DMS53 treated with DMSO at 0.1 percent for 48 hours (cell line): ENCODE measurements at regions not wholly inside any gene's neighbourhood (a gene's known extent, or its start where the extent isn't known, plus 50 kb on each side); places are given as distances from the start of the nearest gene placed in this dataset.

Experiments used
- DNase-seq: peaks from one replicate; lab custom pipeline; 2025; ENCODE audit not compliant: unreplicated experiment; lab: John Stamatoyannopoulos, UW

GRCh38 chr12:64931321-64931720, 106.9 kb downstream of the TBC1D30 start:
- no peak for DNase-seq

DNA sequence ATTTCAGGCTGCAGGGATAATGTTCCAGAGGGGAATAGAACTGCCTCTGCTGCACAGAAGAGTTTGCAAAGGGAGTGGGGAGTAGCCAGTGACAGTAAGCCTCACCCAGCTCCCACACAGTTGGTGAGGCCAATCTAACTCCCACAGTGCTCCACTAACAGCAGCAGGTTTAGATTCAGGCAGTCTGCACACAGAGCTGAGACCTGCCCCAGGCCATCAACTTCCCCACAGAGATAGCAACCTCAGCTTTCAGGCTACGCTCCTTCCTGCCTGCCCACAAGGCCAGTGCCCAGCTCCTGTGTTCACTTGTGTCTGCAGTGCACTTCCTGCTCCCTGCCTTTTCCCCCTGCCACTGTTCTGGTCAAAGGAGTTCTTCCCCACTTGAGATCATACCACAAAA, 107.5 kb downstream of the TBC1D30 start:
- no peak for DNase-seq

DNA sequence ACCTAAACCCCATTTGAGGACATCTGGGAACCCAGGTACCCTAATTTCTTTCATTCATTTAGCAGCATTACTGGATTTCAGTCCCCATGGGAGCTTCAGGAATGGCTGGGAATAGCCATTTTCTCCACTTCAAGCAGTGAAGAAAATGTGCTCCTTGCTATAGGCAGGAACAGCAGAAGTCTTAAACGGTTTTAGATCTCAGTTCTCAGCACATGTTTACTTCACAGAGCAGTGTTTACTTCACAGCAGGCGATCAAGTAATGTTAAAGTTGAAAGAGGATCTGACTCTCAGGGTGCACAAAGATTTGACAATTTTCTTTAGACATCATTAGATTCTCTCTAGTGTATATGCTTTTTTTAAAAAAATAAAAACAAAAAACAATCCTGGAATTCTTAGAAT, 109.3 kb downstream of the TBC1D30 start:
- DNase-seq: no peak

- DNase-seq: no peak
Observed at GRCh38 chr12:64937452-64937851, 113.0 kb downstream of the TBC1D30 start.

DNA sequence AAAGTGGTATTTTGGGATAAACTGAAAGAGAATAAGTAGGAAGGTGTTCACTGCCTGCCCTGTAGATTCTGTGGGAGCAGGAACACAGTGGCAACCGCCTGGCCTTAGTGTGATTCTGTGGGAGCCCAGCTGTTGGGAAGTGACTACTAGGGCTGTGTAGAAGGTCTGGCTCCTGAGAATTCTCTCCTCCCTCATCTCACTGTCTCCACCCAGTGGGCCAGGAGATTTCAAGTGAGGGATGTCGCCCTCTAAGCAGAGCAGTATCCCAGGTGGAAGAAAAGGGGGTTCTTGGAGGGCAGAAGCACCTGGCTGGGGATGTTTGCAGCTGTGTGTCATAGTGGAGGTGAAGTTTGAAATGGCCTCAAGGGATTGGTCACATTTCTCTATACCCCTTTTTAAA, 113.7 kb downstream of the TBC1D30 start:
- no peak for DNase-seq

DNA sequence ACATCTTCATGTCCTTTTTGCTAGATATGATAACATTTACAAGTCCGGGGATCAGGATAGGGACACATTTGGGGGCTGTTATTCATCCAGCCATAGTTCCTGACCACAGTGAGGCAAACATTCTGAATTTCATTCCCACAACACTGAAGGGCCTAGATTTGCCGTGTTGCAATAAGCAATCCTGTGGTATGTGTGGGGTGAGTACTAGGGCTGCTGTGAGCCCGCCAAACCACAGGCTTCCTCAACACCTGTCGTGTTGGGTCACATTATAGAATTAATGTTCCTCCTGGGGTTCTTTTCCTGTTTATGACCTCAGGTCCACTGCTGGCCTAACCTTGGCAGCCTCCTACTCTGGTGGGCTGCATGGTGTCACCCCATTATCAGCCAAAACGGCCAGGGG, 119.2 kb downstream of the TBC1D30 start:
- DNase-seq: no peak

DNA sequence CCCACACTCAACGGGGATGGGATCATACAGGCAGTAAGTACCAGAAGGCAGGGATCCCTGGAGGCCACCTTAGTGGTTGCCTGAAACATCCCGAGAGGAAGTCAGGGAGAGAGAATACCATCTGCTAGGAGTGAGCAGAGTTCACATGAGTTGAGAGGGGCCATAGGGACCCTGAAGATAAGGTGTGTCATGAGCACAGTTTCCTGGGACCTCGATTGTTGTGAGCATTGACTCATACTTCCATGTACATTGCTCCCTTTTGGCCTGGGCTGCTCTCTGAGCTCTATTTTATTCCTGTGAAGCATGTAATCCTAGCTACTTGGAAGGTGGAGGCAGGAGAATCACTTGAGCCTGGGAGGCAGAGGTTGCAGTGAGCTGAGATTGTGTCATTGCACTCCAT, 120.5 kb downstream of the TBC1D30 start:
- no peak for DNase-seq

- DNase-seq: peak; percentile 14
Observed at GRCh38 chr12:64946132-64946829, 121.8 kb downstream of the TBC1D30 start.

DNA sequence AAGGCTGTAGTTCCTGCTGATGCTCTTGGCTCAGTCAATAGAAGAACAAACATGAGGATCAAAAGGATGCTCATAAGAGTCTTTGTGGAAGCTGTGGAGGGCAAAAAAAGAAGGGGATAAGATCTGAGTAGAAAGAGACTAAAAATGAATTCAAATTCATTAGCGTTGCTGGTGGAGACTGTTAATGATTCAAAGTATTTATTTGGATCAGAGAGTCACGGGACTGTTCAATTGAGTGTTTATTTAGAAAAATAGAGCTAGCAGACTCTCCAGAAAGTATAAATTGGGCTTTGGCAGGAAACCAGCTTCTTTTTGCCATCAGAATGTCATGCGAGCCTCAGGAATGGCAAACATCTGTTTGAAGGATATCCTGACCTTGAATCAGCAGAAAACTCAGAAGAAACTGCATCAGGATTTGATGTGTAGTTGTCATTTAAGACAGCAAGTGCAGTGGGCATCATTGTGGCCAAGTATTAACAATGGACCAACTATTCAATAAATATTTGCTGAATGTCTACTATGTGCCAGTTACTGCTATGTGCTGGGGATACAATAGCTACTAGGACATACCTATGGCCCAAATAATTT, 126.4 kb downstream of the TBC1D30 start:
- no peak for DNase-seq

DNA sequence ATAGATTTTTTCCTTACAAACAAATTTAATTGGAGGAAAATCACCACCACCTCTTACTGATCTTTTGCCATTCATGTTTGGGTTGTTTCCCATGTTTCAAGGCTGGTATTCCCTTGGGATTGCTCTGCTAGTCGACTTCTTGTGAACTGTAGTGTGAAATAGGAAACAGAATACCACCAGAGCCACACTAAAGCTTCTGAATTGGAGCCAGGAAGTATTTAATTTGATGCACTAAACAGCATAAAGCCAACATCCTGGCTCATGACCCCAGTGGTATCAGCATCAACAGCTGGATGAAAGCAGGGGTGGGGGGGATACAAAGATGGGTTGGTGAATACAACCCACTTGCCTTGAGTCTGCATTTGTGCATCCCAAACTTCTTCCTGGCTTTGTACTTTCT, 127.5 kb downstream of the TBC1D30 start:
- DNase-seq: no peak

- DNase-seq: no peak
Observed at GRCh38 chr12:64955746-64956145, 131.3 kb downstream of the TBC1D30 start.

DNA sequence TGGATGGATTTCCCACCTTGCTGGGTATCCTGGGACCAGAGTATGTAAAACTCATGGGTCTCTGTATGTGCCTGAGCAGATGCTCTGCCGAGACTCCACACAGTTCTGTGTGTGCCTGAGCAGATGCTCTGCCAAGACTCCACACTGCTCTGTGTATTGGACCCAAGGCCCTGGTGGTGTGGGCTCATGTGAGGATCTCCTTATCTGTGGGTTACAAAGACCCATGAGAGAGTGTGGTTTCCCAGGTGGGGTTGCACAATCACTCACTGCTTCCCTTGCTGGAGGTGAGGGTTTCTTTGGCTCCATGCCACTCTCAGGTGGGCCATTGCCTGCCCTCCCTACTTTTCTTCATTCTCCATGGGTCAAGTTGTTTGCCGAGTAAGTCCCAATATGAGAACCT, 141.5 kb downstream of the TBC1D30 start:
- no peak for DNase-seq

GRCh38 chr12:64968989-64969819, 144.8 kb downstream of the TBC1D30 start:
- no peak for DNase-seq

DNA sequence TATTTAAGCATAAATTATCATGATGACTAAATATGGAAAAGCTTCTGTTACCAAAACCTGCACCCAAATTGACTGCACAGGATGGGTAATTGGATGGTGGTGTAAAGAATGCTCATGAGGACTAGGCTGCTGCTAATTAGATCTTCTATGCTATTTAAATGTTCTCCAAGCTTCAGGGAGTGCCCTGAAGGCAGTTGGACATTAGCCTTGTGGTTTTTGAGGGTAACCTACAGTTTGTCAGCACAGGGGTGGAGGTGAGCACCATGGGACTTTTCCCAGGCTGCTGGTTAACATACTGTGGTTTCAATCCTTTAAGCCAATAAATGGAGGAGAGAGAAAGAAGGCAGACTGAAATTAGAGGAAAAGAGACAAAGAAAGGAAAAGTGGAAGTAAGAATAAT, 145.0 kb downstream of the WIF1 start:
- no peak for DNase-seq

GRCh38 chr12:64983771-64984278, 137.3 kb downstream of the WIF1 start:
- no peak for DNase-seq

GRCh38 chr12:64991121-64991611, 129.9 kb downstream of the WIF1 start:
- DNase-seq: no peak

GRCh38 chr12:64992116-64992515, 129.0 kb downstream of the WIF1 start:
- DNase-seq: no peak

GRCh38 chr12:64992641-64993040, 128.5 kb downstream of the WIF1 start:
- no peak for DNase-seq

DNA sequence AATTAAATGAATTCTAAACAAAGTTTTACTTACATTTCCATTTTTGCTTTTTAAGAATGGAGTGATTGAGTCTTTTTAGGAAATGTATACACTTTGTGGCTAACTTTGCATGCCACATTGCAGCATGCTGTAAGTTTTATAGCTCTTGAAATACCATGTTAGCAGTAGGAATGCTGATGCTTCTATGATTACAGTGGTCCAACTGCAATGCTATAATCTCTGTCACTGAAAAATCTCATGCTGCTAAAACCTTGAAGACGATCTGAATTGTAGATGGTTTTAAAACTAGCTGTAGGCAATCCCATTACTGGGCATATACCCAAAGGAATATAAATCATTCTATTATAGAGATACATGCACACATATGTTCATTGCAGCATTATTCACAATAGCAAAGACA, 127.6 kb downstream of the WIF1 start:
- DNase-seq: no peak

DNA sequence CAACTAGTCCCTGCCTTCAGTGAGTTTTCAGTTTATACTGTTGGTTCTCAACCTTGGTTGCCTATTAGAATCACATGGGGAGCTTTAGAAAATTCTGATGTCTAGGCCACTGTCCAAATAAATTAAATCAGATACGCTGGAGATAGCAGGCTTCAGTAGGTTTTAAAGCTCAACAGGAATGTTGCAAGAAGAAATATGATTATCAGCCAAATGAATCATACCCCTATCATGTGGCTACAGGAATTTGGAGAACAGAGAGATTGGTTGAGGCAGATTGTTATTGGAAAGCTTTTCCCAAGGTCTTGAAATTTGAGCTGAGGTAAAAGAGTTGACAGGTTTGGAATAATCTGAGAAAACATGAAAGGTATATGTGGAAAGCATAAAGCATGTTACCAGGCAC, 125.3 kb downstream of the WIF1 start:
- no peak for DNase-seq

- no peak for DNase-seq
Observed at GRCh38 chr12:64997858-64998257, 123.2 kb downstream of the WIF1 start.
